ENCODE measurements at regions not wholly inside any gene's neighbourhood (a gene's known extent, or its start where the extent isn't known, plus 50 kb on each side); places are given as distances from the start of the nearest gene placed in this dataset.

DNA sequence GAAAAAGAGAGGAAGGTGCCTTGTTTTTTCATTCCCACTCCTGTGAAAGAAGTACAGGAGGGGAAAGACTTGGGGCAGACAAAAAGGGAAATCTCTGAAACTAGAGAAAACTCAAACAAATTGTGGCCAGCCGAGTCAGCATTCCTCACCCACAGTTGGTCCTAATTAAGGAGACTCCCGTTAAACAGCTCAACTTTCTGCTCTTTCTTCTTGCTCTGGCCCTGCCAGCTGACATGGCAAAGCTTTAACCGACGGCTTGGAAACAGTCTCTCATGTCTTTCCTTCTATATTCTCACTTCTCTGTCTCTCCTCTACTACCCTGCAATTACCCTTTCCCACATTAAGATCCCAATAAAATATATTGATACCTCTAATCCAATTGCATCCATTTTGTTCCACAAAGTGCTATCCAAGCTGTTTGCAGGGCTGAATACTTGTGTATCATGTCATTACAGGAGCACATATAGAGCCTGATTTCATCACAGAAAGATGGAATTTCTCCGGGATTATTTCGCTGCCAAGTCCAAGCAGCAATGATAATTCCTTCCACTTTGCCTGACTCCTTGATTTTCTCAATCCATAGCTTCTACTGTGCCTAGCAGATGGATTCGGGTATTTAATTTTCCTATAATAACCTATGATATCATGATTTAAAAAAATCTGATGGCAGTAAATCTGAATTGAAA is 65.4 kb upstream of the IPO9 start:
- H3K27ac Mint-ChIP-seq = no peak overlapping the region
- intact Hi-C loops (cut with micrococcal nuclease) = no loop called here
- no peak for TF ChIP-seq EZH2 (IDR thresholded peaks at IDR 0.05; ENCODE audit: borderline replicate concordance, insufficient read depth, low read depth, low read length, poor library complexity, severe bottlenecking)
- TF ChIP-seq, protein P1, sequence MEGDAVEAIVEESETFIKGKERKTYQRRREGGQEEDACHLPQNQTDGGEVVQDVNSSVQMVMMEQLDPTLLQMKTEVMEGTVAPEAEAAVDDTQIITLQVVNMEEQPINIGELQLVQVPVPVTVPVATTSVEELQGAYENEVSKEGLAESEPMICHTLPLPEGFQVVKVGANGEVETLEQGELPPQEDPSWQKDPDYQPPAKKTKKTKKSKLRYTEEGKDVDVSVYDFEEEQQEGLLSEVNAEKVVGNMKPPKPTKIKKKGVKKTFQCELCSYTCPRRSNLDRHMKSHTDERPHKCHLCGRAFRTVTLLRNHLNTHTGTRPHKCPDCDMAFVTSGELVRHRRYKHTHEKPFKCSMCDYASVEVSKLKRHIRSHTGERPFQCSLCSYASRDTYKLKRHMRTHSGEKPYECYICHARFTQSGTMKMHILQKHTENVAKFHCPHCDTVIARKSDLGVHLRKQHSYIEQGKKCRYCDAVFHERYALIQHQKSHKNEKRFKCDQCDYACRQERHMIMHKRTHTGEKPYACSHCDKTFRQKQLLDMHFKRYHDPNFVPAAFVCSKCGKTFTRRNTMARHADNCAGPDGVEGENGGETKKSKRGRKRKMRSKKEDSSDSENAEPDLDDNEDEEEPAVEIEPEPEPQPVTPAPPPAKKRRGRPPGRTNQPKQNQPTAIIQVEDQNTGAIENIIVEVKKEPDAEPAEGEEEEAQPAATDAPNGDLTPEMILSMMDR (IDR thresholded peaks at IDR 0.05) = no peak
- Histone ChIP-seq H3K9ac (ENCODE audit: low read length) (no peak overlapping the region), H4K20me1 (ENCODE audit: control insufficient read depth, insufficient read depth, low read length, poor library complexity, severe bottlenecking) (no peaks in the 10 kb centered on the region), H3K36me3 (replicated peaks in 1 of 2; ENCODE audit: control extremely low read depth in 1 of 2, control insufficient read depth in 1 of 2, extremely low read depth in 1 of 2, insufficient read depth in 2 of 2, low read length in 1 of 2) (no peaks in the 10 kb centered on the region), H3K9me3 (ENCODE audit: control extremely low read depth in 1 of 3, control insufficient read depth in 2 of 3, insufficient read depth in 1 of 3, low read length in 2 of 3) (no peaks in the 10 kb centered on the region), H3K4me3 (ENCODE audit: control extremely low read depth in 1 of 5, extremely low read depth in 1 of 5, insufficient read depth in 1 of 5, low read depth in 2 of 5, low read length in 4 of 5) (no peak overlapping the region), H2AFZ (ENCODE audit: insufficient read depth, low read depth, low read length, poor library complexity, severe bottlenecking) (no peak overlapping the region), H3K4me1 (ENCODE audit: control insufficient read depth in 2 of 2, insufficient read depth in 2 of 2, low read length in 2 of 2) (peaks cover 0 to 2% of the 10 kb centered on the region in 2 donors), H3K27ac (ENCODE audit: low read length in 2 of 2) (no peak overlapping the region), H3K79me2 (ENCODE audit: control insufficient read depth, insufficient read depth, low read length) (no peaks in the 10 kb centered on the region), H3K27me3 (replicated peaks in 1 of 4; ENCODE audit: control extremely low read depth in 1 of 4, control insufficient read depth in 3 of 4, insufficient read depth in 4 of 4, low read length in 3 of 4) (no peaks in the 10 kb centered on the region), H3K4me2 (replicated peaks; ENCODE audit: low read depth, low read length, poor library complexity, severe bottlenecking) (no peak overlapping the region)
- POLR2A ChIA-PET = no interaction called here
- H3K4me3 Mint-ChIP-seq = no peak overlapping the region
- peaks cover 2% of the 10 kb centered on the region for H3K4me1 Mint-ChIP-seq
- no peak for ATAC-seq (ENCODE audit: low read depth)
- no peak for DNase-seq
- CTCF ChIA-PET = interaction anchor here (1.3 kb wide), 1 partner anchor 54 kb away, joined by 4 read pairs; no protein-coding TSS in a partner anchor
- no peaks in the 10 kb centered on the region for H3K9me3 Mint-ChIP-seq (ENCODE audit: insufficient read depth)
- peaks cover 4% of the 10 kb centered on the region for H3K27me3 Mint-ChIP-seq
- WGBS (ENCODE audit: insufficient coverage) = 84% methylated on average over 4 of the region's 7 CpGs

DNA sequence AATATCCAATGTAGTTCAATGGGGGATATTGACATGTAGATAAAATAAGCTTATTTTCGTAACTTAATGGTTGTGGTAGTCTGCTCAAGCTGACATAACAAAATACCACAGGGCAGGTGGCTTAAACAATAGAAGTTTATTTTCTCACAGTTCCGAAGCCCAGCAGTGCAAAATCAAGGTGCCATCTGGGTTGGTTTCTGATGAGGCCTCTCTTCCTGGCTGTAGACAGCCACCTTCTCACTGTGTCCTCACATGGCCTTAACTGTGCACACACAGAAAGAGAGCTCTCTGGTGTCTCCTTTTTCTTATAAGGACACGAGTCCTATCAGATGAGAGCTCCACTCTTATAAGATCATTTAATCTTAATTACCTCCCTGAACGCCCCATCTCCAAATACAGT is 64.8 kb upstream of the IPO9 start:
- Histone ChIP-seq H3K9me3 (ENCODE audit: control extremely low read depth in 1 of 3, control insufficient read depth in 2 of 3, insufficient read depth in 1 of 3, low read length in 2 of 3) (no peaks in the 10 kb centered on the region), H4K20me1 (ENCODE audit: control insufficient read depth, insufficient read depth, low read length, poor library complexity, severe bottlenecking) (no peaks in the 10 kb centered on the region), H3K4me1 (ENCODE audit: control insufficient read depth in 2 of 2, insufficient read depth in 2 of 2, low read length in 2 of 2) (no peaks in the 10 kb centered on the region), H3K27ac (ENCODE audit: low read length in 2 of 2) (no peak overlapping the region), H3K4me3 (ENCODE audit: control extremely low read depth in 1 of 5, extremely low read depth in 1 of 5, insufficient read depth in 1 of 5, low read depth in 2 of 5, low read length in 4 of 5) (no peak overlapping the region), H2AFZ (ENCODE audit: insufficient read depth, low read depth, low read length, poor library complexity, severe bottlenecking) (no peak overlapping the region), H3K79me2 (ENCODE audit: control insufficient read depth, insufficient read depth, low read length) (no peaks in the 10 kb centered on the region), H3K4me2 (replicated peaks; ENCODE audit: low read depth, low read length, poor library complexity, severe bottlenecking) (no peak overlapping the region), H3K36me3 (replicated peaks in 1 of 2; ENCODE audit: control extremely low read depth in 1 of 2, control insufficient read depth in 1 of 2, extremely low read depth in 1 of 2, insufficient read depth in 2 of 2, low read length in 1 of 2) (no peaks in the 10 kb centered on the region), H3K27me3 (replicated peaks in 1 of 4; ENCODE audit: control extremely low read depth in 1 of 4, control insufficient read depth in 3 of 4, insufficient read depth in 4 of 4, low read length in 3 of 4) (no peaks in the 10 kb centered on the region), H3K9ac (ENCODE audit: low read length) (no peak overlapping the region)
- Mint-ChIP-seq H3K27ac (no peak overlapping the region), H3K9me3 (ENCODE audit: insufficient read depth) (no peaks in the 10 kb centered on the region), H3K27me3 (peaks cover 5% of the 10 kb centered on the region), H3K4me1 (no peaks in the 10 kb centered on the region), H3K4me3 (no peak overlapping the region)
- DNase-seq = no peak
- ChIA-PET CTCF (interaction anchor here (1.3 kb wide), 1 partner anchor 55 kb away, joined by 4 read pairs; no protein-coding TSS in a partner anchor), POLR2A (no interaction called here)
- intact Hi-C loops (cut with micrococcal nuclease) = no loop called here
- no peak for TF ChIP-seq EZH2 (IDR thresholded peaks at IDR 0.05; ENCODE audit: borderline replicate concordance, insufficient read depth, low read depth, low read length, poor library complexity, severe bottlenecking)
- 90% methylated on average over 2 of the region's 4 CpGs for WGBS (ENCODE audit: insufficient coverage)
- no peak for ATAC-seq (ENCODE audit: low read depth)

Data from B cell (primary cell).